HCT116 (cell line): ENCODE measurements at regions not wholly inside any gene's neighbourhood (a gene's known extent, or its start where the extent isn't known, plus 50 kb on each side); places are given as distances from the start of the nearest gene placed in this dataset.

Experiments used
- ATAC-seq: fragments of 200-7000 bp; cut with Tn5 transposase; 2 replicates; pipeline ENCODE4 v1.9.1; 2020; ENCODE audit warnings: mild to moderate bottlenecking, moderate library complexity
- BruUV-seq: library from RNA; stranded (reverse); fragments of 400-500 nt; replicated peaks from 2 replicates; lab custom pipeline; 2021; lab: Mats Ljungman, UMichigan
- CTCF ChIA-PET: fragments of 300-600 bp; sonication (Branson Sonifier 250); formaldehyde crosslinking; loops from one replicate; lab custom pipeline; 2021; ENCODE audit warnings: antibody characterized with exemption; lab: Charles Lee
- POLR2A ChIA-PET: fragments of 300-600, 350-600 bp; sonication (Branson Sonifier 250); formaldehyde crosslinking; loops from one replicate; lab custom pipeline; 2021; ENCODE audit warnings: antibody characterized with exemption; lab: Charles Lee
- RAD21 ChIA-PET, 2 experiments: fragments of 300-600 bp; sonication (Branson Sonifier 250); formaldehyde crosslinking; loops; one replicate each; lab custom pipeline; 2023; ENCODE audit warnings: low total read pairs in 2 of 2; ENCODE audit not compliant: uncharacterized antibody in 2 of 2, unreplicated experiment in 2 of 2, low non-redundant PET in 1 of 2; lab: Charles Lee
- DNase-seq: peaks from one replicate; pipeline ENCODE4 v3.0.0-alpha.2; 2010; ENCODE audit warnings: low read depth, low spot score
- H2AFZ ChIP-seq: fragments of 200-600 bp; shearing (Covaris generic), sonication (generic); 2 replicates; pipeline ENCODE4 v1.6.1; 2017; ENCODE audit warnings: low read depth, mixed run types, mixed read lengths, antibody characterized with exemption, low read length; ENCODE audit not compliant: poor library complexity, severe bottlenecking
- H3K27ac ChIP-seq: 2 replicates; pipeline ENCODE4 v1.5.1; 2012; ENCODE audit warnings: low read depth, low read length
- H3K27me3 ChIP-seq: fragments of 200-600 bp; sonication (generic); 2 replicates; pipeline ENCODE4 v1.6.1; 2016; ENCODE audit warnings: mixed run types, low read length, mixed read lengths; ENCODE audit not compliant: insufficient read depth
- H3K36me3 ChIP-seq, 2 experiments: fragments of 200-500 bp in 1 of 2; fragments of 200-600 bp in 1 of 2; sonication (Bioruptor generic) in 1 of 2; sonication (generic) in 1 of 2; 2 replicates each; pipeline versions ENCODE4 v1.5.1 to v1.6.1; 2014 to 2016; ENCODE audit warnings: low read length in 2 of 2, inconsistent platforms in 1 of 2, mixed read lengths in 1 of 2, mixed run types in 1 of 2; ENCODE audit not compliant: insufficient read depth in 2 of 2, control insufficient read depth in 1 of 2
- H3K4me1 ChIP-seq, 2 experiments: fragments of 200-600 bp in 1 of 2; sonication (generic) in 1 of 2; 2 replicates each; pipeline versions ENCODE4 v1.5.1 to v1.6.1; 2012 to 2017; ENCODE audit warnings: low read length in 2 of 2, inconsistent platforms in 1 of 2, mild to moderate bottlenecking in 1 of 2, mixed read lengths in 1 of 2, mixed run types in 1 of 2, moderate library complexity in 1 of 2; ENCODE audit not compliant: insufficient read depth in 2 of 2, control insufficient read depth in 1 of 2
- H3K4me2 ChIP-seq: fragments of 200-600 bp; sonication (generic); 2 replicates; pipeline ENCODE4 v1.6.1; 2017; ENCODE audit warnings: mixed run types, low read length, mixed read lengths
- H3K4me3 ChIP-seq, 2 experiments: fragments of 200-600 bp in 1 of 2; sonication (generic) in 1 of 2; replicated peaks in 1 of 2; 2 replicates each; pipeline ENCODE4 v1.5.1; 2011 to 2016; ENCODE audit warnings: low read length in 2 of 2, control low read depth in 1 of 2, low read depth in 1 of 2, mild to moderate bottlenecking in 1 of 2, mixed read lengths in 1 of 2, mixed run types in 1 of 2
- H3K79me2 ChIP-seq: fragments of 200-600 bp; sonication (generic); 2 replicates; pipeline ENCODE4 v1.6.1; 2017; ENCODE audit warnings: mild to moderate bottlenecking, mixed run types, low read length, moderate library complexity, mixed read lengths; ENCODE audit not compliant: insufficient read depth
- H3K9ac ChIP-seq: fragments of 200-600 bp; sonication (generic); 2 replicates; pipeline ENCODE4 v1.6.1; 2016; ENCODE audit warnings: low read length, mixed read lengths
- H3K9me2 ChIP-seq: fragments of 200-600 bp; sonication (generic), shearing (Covaris generic); 2 replicates; pipeline ENCODE4 v1.6.1; 2017; ENCODE audit warnings: mixed run types, mild to moderate bottlenecking, moderate library complexity; ENCODE audit not compliant: insufficient read depth
- H3K9me3 ChIP-seq, 2 experiments: fragments of 200-500 bp in 1 of 2; fragments of 200-600 bp in 1 of 2; sonication (Bioruptor generic) in 1 of 2; sonication (generic) in 1 of 2; 2 replicates each; pipeline ENCODE4 v1.6.1; 2014 to 2017; ENCODE audit warnings: low read length in 2 of 2, mixed read lengths in 2 of 2, inconsistent platforms in 1 of 2, low read depth in 1 of 2, mild to moderate bottlenecking in 1 of 2, mixed run types in 1 of 2, moderate library complexity in 1 of 2; ENCODE audit not compliant: control insufficient read depth in 1 of 2, insufficient read depth in 1 of 2
- H4K20me1 ChIP-seq: fragments of 200-600 bp; sonication (generic), shearing (Covaris generic); 2 replicates; pipeline ENCODE4 v1.6.1; 2017; ENCODE audit warnings: mixed run types, mild to moderate bottlenecking, moderate library complexity; ENCODE audit not compliant: insufficient read depth
- CEBPB ChIP-seq: IDR thresholded peaks from 2 replicates; pipeline ENCODE4 v1.6.1; 2012; ENCODE audit warnings: low read depth
- EGR1 ChIP-seq: IDR thresholded peaks from 2 replicates; pipeline ENCODE4 v1.6.1; 2012; ENCODE audit warnings: low read depth
- ELF1 ChIP-seq: IDR thresholded peaks from 2 replicates; pipeline ENCODE4 v1.6.1; 2012; ENCODE audit warnings: low read depth, borderline replicate concordance
- EZH2 ChIP-seq: fragments of 200-600 bp; sonication (generic); IDR thresholded peaks from 2 replicates; pipeline ENCODE4 v1.6.1; 2017; ENCODE audit warnings: antibody characterized with exemption, mixed run types
- EZH2phosphoT487 ChIP-seq: fragments of 200-600 bp; IDR thresholded peaks from 2 replicates; pipeline ENCODE4 v1.6.1; 2018; ENCODE audit warnings: antibody characterized with exemption, borderline replicate concordance
- JUND ChIP-seq: IDR thresholded peaks from 2 replicates; pipeline ENCODE4 v1.6.1; 2012
- POLR2A ChIP-seq: IDR thresholded peaks from 2 replicates; pipeline ENCODE4 v1.7.0; 2011; ENCODE audit warnings: borderline replicate concordance; ENCODE audit not compliant: insufficient read depth, insufficient read length; ENCODE audit errors: extremely low read depth
- POLR2AphosphoS5 ChIP-seq: IDR thresholded peaks from 2 replicates; pipeline ENCODE4 v1.6.1; 2011; ENCODE audit warnings: mild to moderate bottlenecking, low read depth, low read length, moderate library complexity
- YY1 ChIP-seq: IDR thresholded peaks from 2 replicates; pipeline ENCODE4 v1.6.1; 2011; ENCODE audit warnings: low read length, low read depth, moderate library complexity, mild to moderate bottlenecking; ENCODE audit not compliant: insufficient replicate concordance; ENCODE audit errors: extremely low read depth
- ZNF274 ChIP-seq: fragments of 200-500 bp; sonication (Bioruptor generic); IDR thresholded peaks from 2 replicates; pipeline ENCODE4 v1.6.1; 2014; ENCODE audit warnings: mild to moderate bottlenecking, low read depth, low read length, inconsistent platforms
- intact Hi-C: fragments of 100-400 bp; cut with micrococcal nuclease; formaldehyde crosslinking; loops from 2 replicates; pipeline ENCODE4 v1.10.0; 2022
- TF ChIP-seq, protein P1 (sequence below): IDR thresholded peaks from 2 replicates; pipeline ENCODE4 v1.6.1; 2012
- TF ChIP-seq, protein P2 (sequence below): IDR thresholded peaks from 2 replicates; pipeline ENCODE4 v1.6.1; 2011; ENCODE audit warnings: mild to moderate bottlenecking, low read length, moderate library complexity; ENCODE audit not compliant: insufficient replicate concordance; ENCODE audit errors: extremely low read depth

DNA sequence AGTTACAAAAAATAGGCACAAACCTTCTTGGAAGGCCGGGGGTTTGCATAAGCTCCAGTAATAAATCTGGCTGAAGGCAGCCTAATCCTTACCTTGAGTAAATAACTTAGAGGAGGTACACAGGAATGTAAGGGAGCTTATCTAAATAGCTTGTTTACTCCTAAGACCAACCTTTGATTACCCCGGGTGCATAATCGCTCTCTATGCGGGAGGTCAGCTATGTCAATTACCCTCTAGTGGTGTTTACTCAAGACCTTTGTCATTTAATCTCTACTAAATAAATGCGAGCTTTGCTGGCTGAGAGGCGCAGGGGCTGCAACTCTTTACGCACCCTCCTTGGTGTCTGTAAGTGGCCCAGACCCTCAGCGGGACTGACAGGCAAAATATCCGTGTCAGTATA lies 50.2 kb upstream of the MAP9 start:
- no peaks in the 10 kb centered on the region for H3K36me3 ChIP-seq
- ChIA-PET CTCF (no interaction called here), RAD21 (no interaction called here), POLR2A (no interaction called here)
- no peaks in the 10 kb centered on the region for H3K79me2 ChIP-seq
- DNase-seq (no peak), ATAC-seq (no peak)
- no peak overlapping the region for H3K4me3 ChIP-seq
- H3K27me3 ChIP-seq = no peaks in the 10 kb centered on the region
- no peaks in the 10 kb centered on the region for H3K9me3 ChIP-seq
- no peak for TF ChIP-seq ELF1
- no peak for TF ChIP-seq EGR1
- TF ChIP-seq POLR2A = no peak
- no peak for TF ChIP-seq YY1
- TF ChIP-seq, protein P1, sequence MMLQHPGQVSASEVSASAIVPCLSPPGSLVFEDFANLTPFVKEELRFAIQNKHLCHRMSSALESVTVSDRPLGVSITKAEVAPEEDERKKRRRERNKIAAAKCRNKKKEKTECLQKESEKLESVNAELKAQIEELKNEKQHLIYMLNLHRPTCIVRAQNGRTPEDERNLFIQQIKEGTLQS = no peak
- no peak for TF ChIP-seq ZNF274
- no peak for TF ChIP-seq EZH2
- TF ChIP-seq CEBPB = no peak
- TF ChIP-seq JUND = no peak
- no peak for TF ChIP-seq POLR2AphosphoS5
- TF ChIP-seq, protein P2, sequence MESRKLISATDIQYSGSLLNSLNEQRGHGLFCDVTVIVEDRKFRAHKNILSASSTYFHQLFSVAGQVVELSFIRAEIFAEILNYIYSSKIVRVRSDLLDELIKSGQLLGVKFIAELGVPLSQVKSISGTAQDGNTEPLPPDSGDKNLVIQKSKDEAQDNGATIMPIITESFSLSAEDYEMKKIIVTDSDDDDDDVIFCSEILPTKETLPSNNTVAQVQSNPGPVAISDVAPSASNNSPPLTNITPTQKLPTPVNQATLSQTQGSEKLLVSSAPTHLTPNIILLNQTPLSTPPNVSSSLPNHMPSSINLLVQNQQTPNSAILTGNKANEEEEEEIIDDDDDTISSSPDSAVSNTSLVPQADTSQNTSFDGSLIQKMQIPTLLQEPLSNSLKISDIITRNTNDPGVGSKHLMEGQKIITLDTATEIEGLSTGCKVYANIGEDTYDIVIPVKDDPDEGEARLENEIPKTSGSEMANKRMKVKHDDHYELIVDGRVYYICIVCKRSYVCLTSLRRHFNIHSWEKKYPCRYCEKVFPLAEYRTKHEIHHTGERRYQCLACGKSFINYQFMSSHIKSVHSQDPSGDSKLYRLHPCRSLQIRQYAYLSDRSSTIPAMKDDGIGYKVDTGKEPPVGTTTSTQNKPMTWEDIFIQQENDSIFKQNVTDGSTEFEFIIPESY = no peak
- no peak for TF ChIP-seq EZH2phosphoT487
- H4K20me1 ChIP-seq = no peaks in the 10 kb centered on the region
- H3K4me2 ChIP-seq = no peak overlapping the region
- no peak overlapping the region for H3K9ac ChIP-seq
- no TSS peak for BruUV-seq
- no peaks in the 10 kb centered on the region for H3K9me2 ChIP-seq
- intact Hi-C loops = no loop called here
- peaks cover 0 to 2% of the 10 kb centered on the region in 2 experiments; a peak in 1 of 4 replicates for H3K4me1 ChIP-seq
- no peak overlapping the region for H3K27ac ChIP-seq
- H2AFZ ChIP-seq = no peak overlapping the region
